ENCODE measurements at regions not wholly inside any gene's neighbourhood (a gene's known extent, or its start where the extent isn't known, plus 50 kb on each side); places are given as distances from the start of the nearest gene placed in this dataset.

- TF ChIP-seq PRDM15 (CRISPR knock-in tag; IDR thresholded peaks at IDR 0.05) (no peak), JUN (CRISPR knock-in tag; IDR thresholded peaks at IDR 0.05) (no peak), TP53 (CRISPR knock-in tag; IDR thresholded peaks at IDR 0.05) (no peak), NR3C1 (CRISPR knock-in tag; conservative IDR thresholded peaks at IDR 0.05; ENCODE audit: low read depth) (no peak), ZSCAN18 (CRISPR knock-in tag; IDR thresholded peaks at IDR 0.05) (no peak), NFYB (CRISPR knock-in tag; conservative IDR thresholded peaks at IDR 0.05; ENCODE audit: low read depth) (no peak), ZNF219 (CRISPR knock-in tag; IDR thresholded peaks at IDR 0.05; ENCODE audit: borderline replicate concordance) (no peak), ESRRA (CRISPR knock-in tag; IDR thresholded peaks at IDR 0.05; ENCODE audit: borderline replicate concordance) (no peak)
Observed at GRCh38 chr10:2786251-2786650, 281.1 kb upstream of the PFKP start (continued).

- H3K27ac Mint-ChIP-seq = no peak overlapping the region
- ATAC-seq = no peak
- H3K36me3 Mint-ChIP-seq = no peaks in the 10 kb centered on the region
- H3K4me1 Mint-ChIP-seq = peaks cover 10% of the 10 kb centered on the region
- H3K27me3 Mint-ChIP-seq (ENCODE audit: low read depth) = no peaks in the 10 kb centered on the region; the same call in none of the 2 replicates
- no peak overlapping the region for H3K4me3 Mint-ChIP-seq
- no peak for DNase-seq (ENCODE audit: low spot score)
- POLR2A ChIA-PET = no interaction called here
- CTCF ChIA-PET = no interaction called here
- H3K9me3 Mint-ChIP-seq = no peaks in the 10 kb centered on the region; the same call in 1 of the 2 replicates
- no peak for TF ChIP-seq MXD4 (CRISPR knock-in tag; IDR thresholded peaks at IDR 0.05; ENCODE audit: borderline replicate concordance)
- TF ChIP-seq SMAD3 (CRISPR knock-in tag; IDR thresholded peaks at IDR 0.05; ENCODE audit: borderline replicate concordance) = no peak
- no peak for TF ChIP-seq TP53 (CRISPR knock-in tag; IDR thresholded peaks at IDR 0.05)
- no peak for TF ChIP-seq E2F5 (CRISPR knock-in tag; IDR thresholded peaks at IDR 0.05)
- TF ChIP-seq ZNF121 (CRISPR knock-in tag; IDR thresholded peaks at IDR 0.05) = no peak
- no peak for TF ChIP-seq ZNF232 (CRISPR knock-in tag; IDR thresholded peaks at IDR 0.05)
- TF ChIP-seq PRDM15 (CRISPR knock-in tag; IDR thresholded peaks at IDR 0.05) = no peak
- no peak for TF ChIP-seq KAT7 (CRISPR knock-in tag; IDR thresholded peaks at IDR 0.05; ENCODE audit: borderline replicate concordance)
- no peak for TF ChIP-seq ZNF532 (CRISPR knock-in tag; IDR thresholded peaks at IDR 0.05; ENCODE audit: borderline replicate concordance)
- no peak for TF ChIP-seq PREB (CRISPR knock-in tag; IDR thresholded peaks at IDR 0.05; ENCODE audit: borderline replicate concordance)
- no peak for TF ChIP-seq NR2C2 (CRISPR knock-in tag; IDR thresholded peaks at IDR 0.05)
- no peak for TF ChIP-seq E2F4 (CRISPR knock-in tag; IDR thresholded peaks at IDR 0.05; ENCODE audit: borderline replicate concordance, low read depth)
Observed at GRCh38 chr10:2784766-2785165, 282.6 kb upstream of the PFKP start.
